SW 1271 (cell line): ENCODE measurements at regions not wholly inside any gene's neighbourhood (a gene's known extent, or its start where the extent isn't known, plus 50 kb on each side); places are given as distances from the start of the nearest gene placed in this dataset.
A peak's percentile ranks its signal among the peaks of the same experiment; 100 is the strongest.

Experiments used
- DNase-seq, 2 experiments: peaks; one replicate each; lab custom pipeline; 2025; lab: John Stamatoyannopoulos, UW

GRCh38 chr6:28707387-28708282 lies 182.0 kb downstream of the GPX5 start:
- DNase-seq = no peak

GRCh38 chr6:28709478-28710349 lies 184.0 kb downstream of the GPX5 start:
- DNase-seq = no peak

GRCh38 chr6:28710466-28711191 lies 184.9 kb downstream of the GPX5 start:
- DNase-seq = no peak

- no peak for DNase-seq
Measured at GRCh38 chr6:28711325-28711724, 185.6 kb downstream of the GPX5 start.

GRCh38 chr6:28711788-28712341 lies 186.2 kb downstream of the GPX5 start:
- DNase-seq = no peak

GRCh38 chr6:28712982-28713381 lies 187.3 kb downstream of the GPX5 start:
- DNase-seq = no peak

- peak; percentile 15 to 44 for DNase-seq
Measured at GRCh38 chr6:28719275-28719940, 193.7 kb downstream of the GPX5 start.

- DNase-seq = no peak
Measured at GRCh38 chr6:28720357-28721231, 194.9 kb downstream of the GPX5 start.

GRCh38 chr6:28721372-28721771 lies 195.7 kb downstream of the GPX5 start:
- no peak for DNase-seq

- DNase-seq = no peak
Measured at GRCh38 chr6:28724395-28724794, 198.7 kb downstream of the GPX5 start.

GRCh38 chr6:28725274-28725809 lies 198.4 kb downstream of the TRIM27 start:
- no peak for DNase-seq

- DNase-seq = peak; percentile 19 to 47
Measured at GRCh38 chr6:28725890-28726348, 197.9 kb downstream of the TRIM27 start.

- DNase-seq = no peak
Measured at GRCh38 chr6:28726569-28727309, 197.0 kb downstream of the TRIM27 start.

- no peak for DNase-seq
Measured at GRCh38 chr6:28727559-28728211, 196.1 kb downstream of the TRIM27 start.

GRCh38 chr6:28729501-28730402 lies 194.0 kb downstream of the TRIM27 start:
- no peak for DNase-seq

GRCh38 chr6:28732052-28732451 lies 191.7 kb downstream of the TRIM27 start:
- DNase-seq = no peak

- DNase-seq = no peak
Measured at GRCh38 chr6:28734443-28734959, 189.3 kb downstream of the TRIM27 start.
